Stimulated activated naive CD8-positive, alpha-beta T cell treated with anti-CD3 and anti-CD28 coated beads, Interleukin-15, amount 100 ng/mL, for 72 hours (primary cell): ENCODE measurements at regions not wholly inside any gene's neighbourhood (a gene's known extent, or its start where the extent isn't known, plus 50 kb on each side); places are given as distances from the start of the nearest gene placed in this dataset.
"Not testable (repeated sequence)": the region's sequence is repeated elsewhere in the genome, so short reads cannot be mapped to it uniquely, and the experiment has no call there.

Experiments
- ATAC-seq: fragments of 150-1000 bp; cut with Tn5 transposase; 2 replicates; pipeline ENCODE4 v1.10.0; 2021; ENCODE audit warnings: mild to moderate bottlenecking, moderate library complexity
- DNase-seq, 2 donors: peaks; one replicate each; pipeline ENCODE4 v3.0.0; 2021 to 2022
- H3K27ac Mint-ChIP-seq, 2 donors: one replicate each; pipeline ENCODE4 v1.8.0; 2022; ENCODE audit warnings: mild to moderate bottlenecking in 2 of 2, mixed read lengths in 2 of 2, moderate library complexity in 2 of 2
- H3K27me3 Mint-ChIP-seq: one replicate; pipeline ENCODE4 v1.8.0; 2022; ENCODE audit warnings: mixed read lengths
- H3K4me1 Mint-ChIP-seq: one replicate; pipeline ENCODE4 v1.8.0; 2022; ENCODE audit warnings: mild to moderate bottlenecking, mixed read lengths
- H3K4me3 Mint-ChIP-seq, 2 donors: one replicate each; pipeline ENCODE4 v1.8.0; 2022; ENCODE audit warnings: mild to moderate bottlenecking in 2 of 2, mixed read lengths in 2 of 2, moderate library complexity in 1 of 2
- H3K9me3 Mint-ChIP-seq, 2 donors: one replicate each; pipeline ENCODE4 v1.8.0; 2022; ENCODE audit warnings: mixed read lengths in 2 of 2

- ATAC-seq, result peak; percentile 77
- H3K9me3 Mint-ChIP-seq, result no peaks in the 10 kb centered on the region
- no peaks in the 10 kb centered on the region for H3K27me3 Mint-ChIP-seq
- peaks cover 6% of the 10 kb centered on the region for H3K4me1 Mint-ChIP-seq
- no peak overlapping the region for H3K27ac Mint-ChIP-seq
- peak overlapping the region in 1 of 2 donors; percentile 54 for H3K4me3 Mint-ChIP-seq
- peak in 1 of 2 donors; percentile 7 for DNase-seq
These were observed 141.3 kb upstream of the VKORC1L1 start for GRCh38 chr7:65731562-65732035.

GRCh38 chr7:65744406-65744805, 128.5 kb upstream of the VKORC1L1 start:
- H3K9me3 Mint-ChIP-seq, result no peaks in the 10 kb centered on the region
- peaks cover 1% of the 10 kb centered on the region for H3K4me1 Mint-ChIP-seq
- ATAC-seq (no peak), DNase-seq (no peak)
- H3K4me3 Mint-ChIP-seq, result no peak overlapping the region
- no peak overlapping the region for H3K27ac Mint-ChIP-seq
- no peaks in the 10 kb centered on the region for H3K27me3 Mint-ChIP-seq

- H3K27me3 Mint-ChIP-seq, result no peaks in the 10 kb centered on the region
- no peaks in the 10 kb centered on the region for H3K9me3 Mint-ChIP-seq
- peaks cover 5% of the 10 kb centered on the region for H3K4me1 Mint-ChIP-seq
- H3K27ac Mint-ChIP-seq, result no peak overlapping the region
- ATAC-seq, result no peak
- no peak for DNase-seq
- H3K4me3 Mint-ChIP-seq, result no peak overlapping the region
These were observed 126.5 kb upstream of the VKORC1L1 start for GRCh38 chr7:65746398-65746669.

GRCh38 chr7:65749039-65749438, 123.8 kb upstream of the VKORC1L1 start:
- ATAC-seq, result no peak
- DNase-seq, result no peak
- Mint-ChIP-seq H3K27me3 (no peaks in the 10 kb centered on the region), H3K4me3 (no peak overlapping the region), H3K4me1 (peaks cover 5% of the 10 kb centered on the region), H3K9me3 (no peaks in the 10 kb centered on the region), H3K27ac (no peak overlapping the region)

- no peak for ATAC-seq
- Mint-ChIP-seq H3K27me3 (no peaks in the 10 kb centered on the region), H3K4me1 (peaks cover 8% of the 10 kb centered on the region), H3K4me3 (peak overlapping the region; percentile 8 to 98), H3K9me3 (no peaks in the 10 kb centered on the region), H3K27ac (no peak overlapping the region)
- DNase-seq, result no peak
These were observed 123.4 kb upstream of the VKORC1L1 start for GRCh38 chr7:65749518-65749917.

- peak; percentile 99 for ATAC-seq
- DNase-seq, result peak; percentile 85 to 89
- peak overlapping the region; percentile 88 to 98 for H3K4me3 Mint-ChIP-seq
- no peaks in the 10 kb centered on the region for H3K9me3 Mint-ChIP-seq
- no peaks in the 10 kb centered on the region for H3K27me3 Mint-ChIP-seq
- peak overlapping the region; percentile 92 to 93 for H3K27ac Mint-ChIP-seq
- peaks cover 13% of the 10 kb centered on the region for H3K4me1 Mint-ChIP-seq
These were observed 122.1 kb upstream of the VKORC1L1 start for GRCh38 chr7:65750511-65751344.

GRCh38 chr7:65754070-65754469, 118.8 kb upstream of the VKORC1L1 start:
- ATAC-seq, H3K27me3 Mint-ChIP-seq, H3K27ac Mint-ChIP-seq, H3K9me3 Mint-ChIP-seq, H3K4me3 Mint-ChIP-seq, DNase-seq: not testable (repeated sequence)
- H3K4me1 Mint-ChIP-seq, result peaks cover 17% of the 10 kb centered on the region

- not testable (repeated sequence) for DNase-seq, ATAC-seq, H3K9me3 Mint-ChIP-seq, H3K4me3 Mint-ChIP-seq, H3K27me3 Mint-ChIP-seq
- peak overlapping the region in 1 of 2 donors; percentile 13 for H3K27ac Mint-ChIP-seq
- peaks cover 18% of the 10 kb centered on the region for H3K4me1 Mint-ChIP-seq
These were observed 113.9 kb upstream of the VKORC1L1 start for GRCh38 chr7:65758991-65759390.

GRCh38 chr7:65762712-65763111, 110.2 kb upstream of the VKORC1L1 start:
- DNase-seq, H3K4me3 Mint-ChIP-seq, H3K4me1 Mint-ChIP-seq, H3K27me3 Mint-ChIP-seq, H3K9me3 Mint-ChIP-seq: not testable (repeated sequence)
- peak overlapping the region in 1 of 2 donors; percentile 70 for H3K27ac Mint-ChIP-seq
- peak; percentile 53 for ATAC-seq

GRCh38 chr7:65763114-65763513, 109.8 kb upstream of the VKORC1L1 start:
- not testable (repeated sequence) for H3K4me3 Mint-ChIP-seq, H3K4me1 Mint-ChIP-seq, H3K9me3 Mint-ChIP-seq, DNase-seq, H3K27me3 Mint-ChIP-seq, ATAC-seq
- H3K27ac Mint-ChIP-seq, result peak overlapping the region in 1 of 2 donors; percentile 70

- ATAC-seq (peak; percentile 98), DNase-seq (peak; percentile 91 to 94)
- not testable (repeated sequence) for H3K27me3 Mint-ChIP-seq, H3K9me3 Mint-ChIP-seq, H3K4me1 Mint-ChIP-seq
- Mint-ChIP-seq H3K27ac (peak overlapping the region; percentile 91 to 96), H3K4me3 (peak overlapping the region; percentile 86 to 90)
These were observed 102.2 kb upstream of the VKORC1L1 start for GRCh38 chr7:65770473-65771225.

GRCh38 chr7:65771226-65771569, 101.7 kb upstream of the VKORC1L1 start:
- DNase-seq, ATAC-seq, H3K27me3 Mint-ChIP-seq, H3K9me3 Mint-ChIP-seq, H3K4me1 Mint-ChIP-seq: not testable (repeated sequence)
- peak overlapping the region; percentile 91 to 96 for H3K27ac Mint-ChIP-seq
- H3K4me3 Mint-ChIP-seq, result peak overlapping the region; percentile 86 to 90

GRCh38 chr7:65776677-65777076, 96.2 kb upstream of the VKORC1L1 start:
- H3K4me3 Mint-ChIP-seq, H3K4me1 Mint-ChIP-seq, ATAC-seq, H3K27ac Mint-ChIP-seq, H3K27me3 Mint-ChIP-seq, H3K9me3 Mint-ChIP-seq, DNase-seq: not testable (repeated sequence)

- H3K27me3 Mint-ChIP-seq, H3K9me3 Mint-ChIP-seq, H3K27ac Mint-ChIP-seq, H3K4me1 Mint-ChIP-seq, ATAC-seq, DNase-seq, H3K4me3 Mint-ChIP-seq: not testable (repeated sequence)
These were observed 82.9 kb upstream of the VKORC1L1 start for GRCh38 chr7:65789943-65790342.

- not testable (repeated sequence) for ATAC-seq, DNase-seq, H3K4me3 Mint-ChIP-seq, H3K4me1 Mint-ChIP-seq, H3K27me3 Mint-ChIP-seq, H3K9me3 Mint-ChIP-seq, H3K27ac Mint-ChIP-seq
These were observed 81.1 kb upstream of the VKORC1L1 start for GRCh38 chr7:65791788-65792187.

- H3K9me3 Mint-ChIP-seq, H3K4me1 Mint-ChIP-seq, H3K4me3 Mint-ChIP-seq, ATAC-seq, H3K27me3 Mint-ChIP-seq, H3K27ac Mint-ChIP-seq, DNase-seq: not testable (repeated sequence)
These were observed 80.1 kb upstream of the VKORC1L1 start for GRCh38 chr7:65792726-65793125.
